NOMO-1 treated with DMSO at 0.1 percent for 48 hours (cell line): ENCODE measurements at regions not wholly inside any gene's neighbourhood (a gene's known extent, or its start where the extent isn't known, plus 50 kb on each side); places are given as distances from the start of the nearest gene placed in this dataset.
A peak's percentile ranks its signal among the peaks of the same experiment; 100 is the strongest.
"Not testable (repeated sequence)": the region's sequence is repeated elsewhere in the genome, so short reads cannot be mapped to it uniquely, and the experiment has no call there.

Experiments used
- DNase-seq: peaks from one replicate; lab custom pipeline; 2025; ENCODE audit not compliant: unreplicated experiment; lab: John Stamatoyannopoulos, UW

DNA sequence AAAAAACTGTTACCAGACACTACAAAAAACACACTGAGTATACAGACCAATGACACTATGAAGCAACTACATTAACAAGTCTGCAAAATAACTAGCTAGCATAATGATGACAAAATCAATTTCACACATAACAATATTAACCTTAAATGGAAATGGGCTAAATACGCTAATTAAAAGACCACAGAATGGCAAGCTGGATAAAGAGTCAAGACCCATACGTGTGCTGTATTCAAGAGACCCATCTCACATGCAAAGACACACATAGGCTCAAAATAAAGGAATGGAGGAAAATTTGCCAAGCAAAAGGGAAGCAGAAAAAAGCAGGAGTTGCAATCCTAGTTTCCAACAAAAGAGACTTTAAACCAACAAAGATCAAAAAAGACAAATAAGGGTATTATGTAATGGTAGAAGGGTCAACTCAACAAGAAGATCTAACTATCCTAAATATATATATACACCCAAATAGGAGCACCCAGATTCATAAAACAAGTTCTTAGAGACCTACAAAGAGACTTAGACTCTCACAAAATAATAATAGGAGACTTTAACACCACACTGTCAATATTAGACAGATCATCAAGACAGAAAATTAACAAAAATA lies 158.6 kb downstream of the ALDH8A1 start:
- not testable (repeated sequence) for DNase-seq

DNA sequence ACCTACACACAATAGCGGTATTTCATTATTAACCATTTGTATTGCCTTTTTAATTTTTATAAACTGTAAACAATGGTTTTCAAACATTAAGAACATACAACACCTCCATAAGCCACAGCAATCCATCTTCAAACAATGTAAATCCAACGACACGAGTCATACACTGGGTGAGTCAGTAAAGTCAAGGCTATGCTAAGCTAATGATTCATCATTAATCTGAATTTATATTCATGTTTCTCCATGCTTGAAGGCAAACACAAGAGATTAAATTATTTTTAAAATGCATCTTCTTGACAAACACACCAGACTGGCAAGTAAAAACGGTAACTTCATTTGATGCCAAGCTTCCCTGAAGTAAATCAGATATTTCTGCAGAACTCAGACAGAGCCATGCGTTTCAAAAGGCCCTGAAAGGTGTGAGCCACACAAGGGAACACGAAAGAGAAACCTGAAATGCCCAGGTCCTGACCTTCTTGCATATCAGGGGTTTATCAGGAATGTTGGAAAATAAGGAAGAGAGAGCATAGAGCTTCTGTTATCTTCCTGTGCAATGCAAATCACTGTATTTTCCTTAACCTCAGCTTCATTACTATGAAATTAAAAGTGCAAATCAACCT lies 162.5 kb downstream of the ALDH8A1 start:
- no peak for DNase-seq

DNA sequence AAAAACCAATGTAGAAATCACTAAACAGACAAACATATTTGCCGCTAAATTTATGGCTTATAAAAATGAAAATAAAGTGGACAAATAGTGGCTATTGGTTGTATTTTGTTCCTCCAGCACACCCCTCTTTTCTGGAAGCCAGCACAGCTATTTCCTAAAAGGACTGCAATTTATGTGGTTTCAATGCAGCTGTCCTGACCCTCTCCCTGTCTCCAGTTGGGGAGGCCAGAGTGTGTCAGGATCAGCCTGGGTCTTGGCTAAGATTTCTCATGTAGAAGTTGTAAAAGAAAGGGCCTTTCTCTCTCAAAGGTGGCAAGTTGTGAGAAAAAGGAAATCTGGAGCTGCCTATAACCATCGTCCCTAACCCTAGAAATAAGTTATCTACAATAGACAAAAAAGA lies 165.6 kb downstream of the ALDH8A1 start:
- no peak for DNase-seq

DNA sequence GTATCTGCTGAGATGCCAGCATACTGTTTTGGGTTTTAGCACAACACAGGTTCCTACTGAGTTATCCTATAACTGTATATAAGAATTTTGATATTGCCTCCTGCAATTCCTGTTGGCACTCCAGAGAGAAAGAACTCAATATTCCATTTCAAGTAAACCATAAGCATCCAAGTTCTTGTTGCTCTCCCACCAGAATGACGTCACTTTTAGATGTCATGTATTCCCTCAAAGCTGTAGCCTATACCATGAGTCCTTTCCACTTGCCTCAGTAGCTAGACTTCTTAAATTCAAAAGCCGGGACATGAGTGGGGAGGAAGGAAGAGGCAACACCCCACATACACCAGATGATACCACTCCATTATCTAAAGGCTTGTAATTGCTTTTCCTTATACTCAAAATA lies 171.5 kb downstream of the ALDH8A1 start:
- no peak for DNase-seq

- no peak for DNase-seq
Measured at GRCh38 chr6:134774201-134774638, 175.7 kb downstream of the ALDH8A1 start.

- DNase-seq = no peak
Measured at GRCh38 chr6:134772671-134773360, 177.1 kb downstream of the ALDH8A1 start.

DNA sequence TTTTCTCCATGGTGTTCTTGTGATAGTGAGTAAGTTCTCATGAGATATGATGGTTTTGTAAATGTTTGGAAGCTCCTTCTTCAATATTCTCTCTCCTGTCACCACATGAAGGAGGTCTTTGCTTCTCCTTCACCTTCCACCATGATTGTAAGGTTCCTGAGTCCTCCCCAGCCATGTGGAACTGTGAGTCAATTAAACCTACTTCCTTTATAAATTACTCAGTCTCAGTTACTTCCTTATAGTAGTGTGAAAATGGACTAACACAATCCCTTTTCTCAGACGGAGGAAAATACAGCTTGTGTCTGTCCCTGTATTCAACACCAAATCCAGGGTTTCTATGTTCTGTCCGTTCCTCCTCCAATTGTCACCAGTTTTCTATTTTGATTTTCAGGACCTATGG lies 181.0 kb downstream of the ALDH8A1 start:
- peak; percentile 32 for DNase-seq

DNA sequence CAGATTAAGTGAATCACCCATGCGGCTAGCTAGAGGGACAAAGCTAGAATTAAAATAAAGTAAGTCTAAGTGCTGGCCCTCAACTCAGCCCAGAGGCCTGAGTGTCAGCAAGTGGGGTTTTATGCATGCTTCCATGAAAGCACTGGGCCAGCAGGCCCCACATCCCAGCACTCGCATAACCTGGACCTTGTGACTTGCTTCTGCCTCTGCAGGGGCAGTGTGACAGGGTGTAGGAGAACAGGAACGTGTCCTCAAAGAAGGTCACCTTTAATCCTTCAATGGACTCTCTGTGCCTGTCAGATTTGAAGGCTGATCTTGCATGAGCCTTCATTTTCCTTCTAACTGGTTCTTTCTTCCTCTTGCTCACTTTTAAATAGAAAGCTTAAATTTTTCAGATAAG lies 183.4 kb downstream of the ALDH8A1 start:
- no peak for DNase-seq

DNA sequence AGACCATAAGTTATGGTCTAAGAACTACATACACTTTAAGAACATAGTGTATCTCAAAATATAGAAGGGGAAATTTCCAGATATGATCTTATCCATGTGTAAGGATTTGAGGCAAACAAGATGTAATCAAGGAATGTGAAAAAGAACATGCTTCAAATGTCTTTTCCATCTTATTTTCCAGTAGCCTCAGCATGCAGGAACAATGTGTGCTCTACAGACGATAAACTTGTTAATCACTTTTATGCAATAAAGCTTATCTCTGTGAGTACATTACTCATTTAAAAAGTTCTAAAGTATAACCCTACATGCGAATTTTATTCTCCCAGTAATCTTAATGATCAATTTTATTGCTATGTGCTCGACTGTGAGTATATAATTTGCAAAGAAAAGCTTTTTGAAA lies 185.2 kb downstream of the ALDH8A1 start:
- no peak for DNase-seq

- not testable (repeated sequence) for DNase-seq
Measured at GRCh38 chr6:134763575-134763974, 186.3 kb downstream of the ALDH8A1 start.

DNA sequence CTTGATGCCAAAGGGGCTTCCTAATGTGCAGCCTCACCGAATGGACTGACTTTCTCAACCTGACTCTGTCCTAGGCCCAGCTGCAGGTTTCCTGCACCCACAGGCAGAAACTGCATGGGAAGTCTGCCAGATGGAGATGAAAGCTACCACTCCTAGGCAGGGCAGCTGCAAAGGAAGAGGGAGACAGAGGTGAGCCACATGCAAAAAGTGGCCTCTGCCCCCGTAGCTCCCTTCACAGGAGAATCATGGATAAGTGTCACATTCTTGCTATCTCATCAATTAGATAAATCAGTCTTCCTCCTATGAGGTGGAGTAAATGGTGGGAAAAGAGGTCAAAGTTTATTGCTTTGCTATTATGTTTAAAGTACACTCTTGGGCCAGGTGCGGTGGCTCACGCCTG lies 191.3 kb downstream of the ALDH8A1 start:
- DNase-seq = no peak

DNA sequence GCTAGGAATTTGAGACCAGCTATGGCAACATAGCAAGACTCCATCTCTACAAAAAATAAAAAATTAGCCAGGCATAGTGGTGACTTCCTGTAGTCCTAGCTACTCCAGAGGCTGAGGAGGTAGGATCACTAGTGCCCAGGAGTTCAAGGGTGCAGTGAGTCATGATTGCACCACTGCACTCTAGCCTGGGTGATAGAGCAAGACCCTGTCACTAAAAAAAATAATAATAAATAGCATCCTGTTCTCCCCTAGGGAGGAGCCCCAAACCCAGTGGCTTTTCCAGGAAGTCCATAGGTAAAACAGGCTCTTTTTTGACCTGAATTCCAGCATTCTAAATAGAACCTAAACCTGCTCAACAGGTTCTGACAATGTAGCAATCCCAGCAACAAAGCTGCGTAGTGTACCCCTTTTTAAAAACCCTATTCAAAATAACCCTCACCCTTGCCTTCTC lies 192.0 kb downstream of the ALDH8A1 start:
- DNase-seq = no peak

- DNase-seq = no peak
Measured at GRCh38 chr6:134756374-134757025, 193.4 kb downstream of the ALDH8A1 start.

DNA sequence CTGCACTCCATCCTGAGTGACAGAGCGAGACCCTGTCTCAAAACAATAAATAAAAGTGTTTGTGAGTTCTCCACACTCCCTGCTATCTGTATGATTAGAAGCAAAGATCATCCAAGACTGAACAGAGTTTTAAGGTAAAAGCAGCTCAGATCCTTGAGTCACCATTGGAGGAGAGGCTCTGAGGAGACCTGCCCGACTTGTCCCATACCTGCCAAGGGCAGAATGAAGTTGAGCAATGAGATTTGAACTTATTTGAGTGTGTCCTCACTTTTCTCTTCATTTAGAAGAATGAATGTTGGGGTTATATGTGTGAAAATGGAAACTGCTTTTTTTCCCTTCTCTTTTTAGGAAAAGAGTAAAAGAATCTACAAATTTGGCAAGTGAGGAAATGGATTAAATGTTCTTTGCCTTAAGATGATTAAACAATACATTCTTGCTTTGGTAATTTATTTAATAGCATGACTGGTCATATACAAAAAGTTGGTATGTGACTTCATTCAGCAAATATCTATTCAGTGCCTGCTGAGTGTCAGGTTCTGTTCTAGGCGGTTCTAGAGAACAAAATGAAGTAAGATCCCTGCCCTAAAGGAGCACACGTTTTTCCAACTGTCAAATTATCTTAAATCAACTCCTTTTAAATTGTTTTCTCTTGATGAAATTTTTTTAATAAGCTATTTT lies 195.7 kb downstream of the ALDH8A1 start:
- no peak for DNase-seq

DNA sequence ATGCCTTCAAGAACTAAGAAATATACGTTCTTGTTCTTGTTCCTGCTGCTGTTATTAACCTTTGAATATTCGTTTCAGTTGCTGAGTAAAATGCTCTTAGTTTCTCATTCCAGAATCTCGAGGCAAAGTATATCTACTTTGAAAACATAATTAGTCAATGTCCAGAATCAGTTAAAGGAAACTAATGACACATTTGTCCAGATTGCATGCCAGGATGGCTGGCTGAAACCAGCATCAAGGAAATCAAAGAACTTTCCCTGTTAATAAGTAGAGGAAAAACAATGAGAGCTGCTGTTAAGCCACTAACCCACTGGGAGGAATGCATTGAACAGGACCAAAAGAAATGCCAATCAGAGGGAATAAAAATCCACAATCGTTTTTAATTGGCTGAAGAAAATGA lies 196.9 kb downstream of the ALDH8A1 start:
- DNase-seq = no peak

DNA sequence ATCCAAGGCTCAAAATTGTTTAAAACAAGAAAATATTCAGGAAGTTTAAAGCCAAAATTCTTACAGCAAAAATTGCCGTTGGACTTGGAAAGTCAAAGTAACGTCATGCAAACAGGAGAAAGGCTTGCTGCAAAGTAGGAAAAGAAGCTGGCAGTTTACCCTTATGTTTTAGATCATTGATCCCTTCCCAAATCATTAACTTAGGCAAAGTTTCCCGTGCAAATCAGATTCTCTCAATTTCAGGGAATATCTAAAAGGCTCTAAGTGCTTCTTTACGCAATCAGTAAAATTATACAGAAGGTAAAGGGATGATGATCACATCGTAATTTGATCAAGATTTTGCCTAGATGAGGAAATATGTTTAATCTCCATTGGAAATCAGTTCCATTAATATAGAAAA lies 197.5 kb downstream of the ALDH8A1 start:
- no peak for DNase-seq

GRCh38 chr6:134750669-134751068 lies 199.2 kb downstream of the ALDH8A1 start:
- DNase-seq = no peak

GRCh38 chr6:134748484-134748883 lies 201.4 kb downstream of the ALDH8A1 start:
- DNase-seq = no peak

GRCh38 chr6:134747197-134747596 lies 202.7 kb downstream of the ALDH8A1 start:
- DNase-seq = not testable (repeated sequence)

DNA sequence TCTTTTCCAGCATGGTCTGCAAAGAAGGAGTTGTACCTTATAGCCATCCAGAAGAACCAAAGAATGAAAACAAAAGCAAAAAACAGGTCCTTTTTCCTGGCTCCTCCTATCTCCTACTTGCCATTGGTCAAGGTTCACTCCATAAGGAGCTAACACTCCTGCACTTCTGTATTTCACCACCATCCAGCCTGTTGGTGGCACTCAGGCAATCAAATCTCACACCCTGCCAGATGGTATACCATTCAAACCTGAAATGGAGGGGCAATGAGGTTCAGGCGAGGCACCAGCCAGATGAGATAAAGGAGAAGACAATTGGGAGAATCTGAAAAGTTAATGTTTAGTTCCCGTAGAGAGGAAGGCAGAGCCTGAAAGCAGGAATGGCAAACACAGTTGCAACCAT lies 203.8 kb downstream of the ALDH8A1 start:
- DNase-seq = no peak

DNA sequence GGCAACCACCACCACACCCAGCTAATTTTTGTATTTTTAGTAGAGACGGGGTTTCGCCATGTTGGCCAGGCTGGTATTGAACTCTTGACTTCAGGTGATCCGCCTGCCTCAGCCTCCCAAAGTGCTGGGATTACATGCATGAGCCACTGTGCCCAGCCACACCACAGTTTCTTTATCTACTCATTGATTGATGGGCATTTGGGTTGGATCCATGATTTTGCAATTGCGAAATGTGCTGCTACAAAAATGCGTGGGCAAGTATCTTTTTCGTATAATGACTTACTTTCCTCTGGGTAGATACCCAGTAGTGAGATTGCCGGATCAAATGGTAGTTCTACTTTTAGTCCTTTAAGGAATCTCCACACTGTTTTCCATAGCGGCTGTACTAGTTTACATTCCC lies 204.7 kb downstream of the ALDH8A1 start:
- not testable (repeated sequence) for DNase-seq
